ENCODE measurements at regions not wholly inside any gene's neighbourhood (a gene's known extent, or its start where the extent isn't known, plus 50 kb on each side); places are given as distances from the start of the nearest gene placed in this dataset.
"Not testable (repeated sequence)": the region's sequence is repeated elsewhere in the genome, so short reads cannot be mapped to it uniquely, and the experiment has no call there.

DNA sequence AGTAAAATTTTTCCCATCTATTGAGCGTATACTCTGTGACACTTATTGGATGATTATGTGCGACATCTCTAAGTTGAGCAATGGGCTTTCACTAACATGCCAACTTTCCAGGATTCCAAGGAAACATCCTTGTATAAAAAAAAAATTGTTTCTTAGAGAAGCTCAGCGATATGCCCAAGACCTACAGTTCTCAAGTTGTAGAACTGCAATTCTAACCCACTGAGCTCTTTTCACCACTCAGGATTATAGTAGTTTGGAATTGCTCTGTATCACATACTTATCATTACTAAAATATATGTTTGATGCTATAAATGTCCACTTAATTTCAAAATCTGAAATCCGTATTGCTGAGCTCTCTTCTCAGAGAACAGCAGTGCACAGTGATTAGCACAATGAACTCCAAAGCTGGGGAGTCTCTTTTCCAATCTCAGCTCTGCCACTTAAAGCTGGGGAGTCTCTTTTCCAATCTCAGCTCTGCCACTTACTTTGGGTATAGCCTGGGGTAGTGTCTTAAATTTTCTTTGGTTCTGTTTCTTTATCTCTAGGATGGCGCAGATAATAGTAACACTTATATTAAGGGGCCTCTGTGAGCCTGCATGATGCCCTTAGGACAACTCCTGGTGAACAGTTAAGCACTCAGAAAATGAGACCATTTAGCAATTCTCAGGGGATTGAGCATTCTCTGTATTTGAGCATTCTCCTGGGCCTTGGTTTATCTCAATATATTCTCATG is 1722.2 kb upstream of the AGA start:
- no peak for DNase-seq

DNA sequence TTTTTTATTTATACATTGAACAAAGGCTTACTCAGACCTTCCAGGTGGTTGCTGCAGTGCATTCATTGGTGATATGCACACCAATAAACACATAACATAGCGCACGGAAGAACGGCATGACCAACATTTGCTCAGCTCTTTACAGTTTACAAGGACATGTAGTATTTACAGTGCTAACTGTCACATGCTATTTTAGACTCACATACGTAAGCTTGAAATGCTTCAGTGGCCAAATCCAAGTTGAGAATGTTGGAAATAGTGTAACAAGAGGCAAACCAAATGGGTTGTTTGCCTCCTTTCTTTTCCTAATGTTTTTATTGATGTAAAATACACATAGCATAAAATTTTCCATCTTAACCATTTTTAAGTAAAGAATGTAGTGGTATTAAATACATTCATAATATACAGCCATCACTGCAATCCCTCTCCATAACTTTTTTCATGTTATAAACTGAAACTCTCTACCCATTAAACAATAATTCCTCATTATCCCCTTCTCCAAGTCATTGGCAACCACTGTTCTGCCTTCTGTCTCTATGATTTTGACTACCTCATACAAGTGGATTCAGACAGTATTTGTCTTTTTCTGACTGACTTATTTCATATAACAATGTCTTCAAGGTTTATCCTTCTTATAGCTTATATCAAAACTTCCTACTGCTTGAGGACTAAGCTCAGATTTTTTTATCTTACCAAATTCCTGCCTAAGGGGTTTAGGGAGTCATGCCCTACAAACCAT is 1722.9 kb upstream of the AGA start:
- no peak for DNase-seq

DNA sequence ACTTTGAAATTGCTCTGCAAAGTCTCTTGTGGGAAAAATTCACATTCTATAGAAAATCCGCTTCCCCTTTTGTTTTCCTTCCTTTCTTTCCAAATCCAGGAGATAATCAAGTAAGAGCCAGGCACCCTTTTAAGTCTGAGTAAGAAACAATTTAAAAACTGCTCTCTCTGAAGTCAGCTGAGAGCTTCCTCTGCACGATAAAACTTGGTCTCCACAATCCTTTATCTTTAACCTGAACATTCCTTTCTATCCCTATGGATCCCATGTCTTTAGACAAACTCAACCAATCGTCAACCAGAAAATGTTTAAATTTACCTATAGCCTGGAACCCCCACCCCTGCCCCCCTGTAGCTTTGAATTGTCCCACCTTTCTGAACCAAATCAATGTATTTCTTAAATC is 1723.6 kb upstream of the AGA start:
- no peak for DNase-seq

DNA sequence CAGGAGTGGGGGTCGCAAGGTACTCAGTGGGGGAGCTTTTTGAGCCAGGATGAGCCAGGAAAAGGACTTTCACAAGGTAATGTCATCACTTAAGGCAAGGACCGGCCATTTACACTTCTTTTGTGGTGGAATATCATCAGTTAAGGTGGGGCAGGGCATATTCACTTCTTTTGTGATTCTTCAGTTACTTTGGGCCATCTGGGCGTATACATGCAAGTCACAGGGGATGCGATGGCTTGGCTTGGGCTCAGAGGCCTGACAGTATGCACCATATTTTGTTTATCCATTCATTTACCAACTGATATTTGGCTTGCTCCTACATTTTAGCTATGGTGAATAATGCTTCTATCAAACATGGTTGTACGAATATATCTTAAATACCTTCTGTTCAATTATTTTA is 1728.1 kb upstream of the AGA start:
- not testable (repeated sequence) for DNase-seq

DNA sequence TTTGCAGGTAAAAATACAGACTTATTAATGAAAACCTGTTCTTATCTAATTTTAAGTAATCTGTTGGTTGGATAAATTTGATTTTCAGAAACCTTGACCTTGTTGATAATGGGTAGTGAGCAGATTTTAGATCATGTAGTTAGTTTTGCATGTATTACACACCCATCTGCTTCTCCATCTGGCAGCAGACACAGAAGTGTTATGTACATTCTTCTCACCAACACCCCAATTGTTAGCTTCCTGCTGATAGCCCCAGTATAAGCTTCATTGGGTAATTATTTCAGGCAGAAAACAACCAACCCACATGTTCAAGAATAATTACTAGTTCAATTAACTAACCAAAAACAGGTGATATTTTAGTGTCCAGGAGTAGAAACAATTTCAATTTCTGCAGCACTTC is 1740.5 kb upstream of the AGA start:
- DNase-seq = no peak

DNA sequence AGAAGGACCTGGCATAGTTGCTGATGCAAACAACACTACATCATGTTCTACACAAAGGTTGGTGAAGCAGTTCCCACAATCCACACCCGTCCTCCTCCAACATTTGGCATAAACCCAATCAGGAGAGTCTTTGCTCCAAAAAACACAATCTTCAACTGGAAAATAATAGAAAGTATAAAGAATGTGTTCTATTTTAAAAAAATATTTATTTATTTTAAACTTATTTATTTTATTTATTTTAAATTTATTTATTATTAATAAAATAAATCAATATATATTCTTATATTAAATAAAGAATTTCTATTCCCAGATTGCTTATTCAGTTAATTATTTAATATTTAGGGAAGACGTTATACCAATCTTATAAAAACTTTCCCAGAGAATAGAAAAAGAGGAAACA is 1753.7 kb upstream of the AGA start:
- DNase-seq = no peak

DNA sequence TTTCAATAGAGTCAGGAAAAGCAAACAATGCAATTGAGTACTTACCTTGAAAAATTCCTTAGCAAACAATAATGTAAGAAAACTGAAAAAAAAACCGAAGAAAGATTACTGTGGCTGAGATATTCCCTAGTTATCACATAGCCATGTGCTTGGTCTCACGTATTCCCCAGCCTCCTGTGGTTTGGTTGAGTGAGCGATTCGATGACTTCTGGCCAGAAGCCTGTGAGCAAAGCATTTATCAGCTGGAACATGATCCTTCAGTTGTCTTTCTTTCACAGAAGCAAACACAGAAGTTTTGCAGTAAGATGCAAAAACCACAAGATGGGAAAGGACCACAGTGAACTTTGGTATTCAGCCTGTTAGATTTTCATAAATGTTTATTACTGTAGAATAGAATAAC is 1754.3 kb upstream of the AGA start:
- no peak for DNase-seq

DNA sequence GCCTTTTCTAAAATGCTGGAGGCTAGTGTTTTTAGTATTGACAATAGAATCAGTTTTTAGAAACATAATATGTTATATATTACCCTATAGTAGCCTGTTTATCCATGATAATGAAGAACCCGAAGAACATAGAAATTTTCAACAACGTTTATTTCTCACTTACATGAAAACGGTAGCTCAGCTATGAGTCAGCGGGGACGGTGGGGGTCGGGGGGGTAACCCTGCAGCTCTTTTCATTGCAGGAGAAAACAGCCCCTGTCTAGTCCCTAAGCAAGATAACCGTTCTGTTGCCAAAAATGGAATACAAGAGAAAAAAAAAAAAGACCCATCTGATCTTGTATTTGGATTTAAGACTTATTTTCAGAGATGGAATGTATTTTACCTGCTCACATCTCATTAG is 1758.4 kb upstream of the AGA start:
- no peak for DNase-seq

DNA sequence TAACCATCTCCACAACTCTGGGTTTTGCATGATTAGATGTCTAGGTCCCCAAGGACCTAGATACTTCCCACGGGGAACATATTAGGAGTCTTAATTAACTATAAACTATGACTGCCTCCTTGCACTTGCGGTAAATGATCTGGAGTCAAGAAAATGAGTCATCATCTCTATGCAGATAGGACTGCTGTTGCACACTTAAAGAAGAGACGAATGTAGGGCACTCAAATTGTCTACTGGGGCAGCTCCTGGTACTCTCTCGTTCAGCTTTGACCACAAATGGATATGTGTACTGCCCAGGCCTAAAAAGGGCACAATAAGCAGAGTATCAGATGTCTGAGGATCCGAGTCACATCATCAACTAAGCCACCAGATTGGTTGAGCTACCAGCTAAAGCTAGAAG is 1783.4 kb upstream of the AGA start:
- DNase-seq = no peak

DNA sequence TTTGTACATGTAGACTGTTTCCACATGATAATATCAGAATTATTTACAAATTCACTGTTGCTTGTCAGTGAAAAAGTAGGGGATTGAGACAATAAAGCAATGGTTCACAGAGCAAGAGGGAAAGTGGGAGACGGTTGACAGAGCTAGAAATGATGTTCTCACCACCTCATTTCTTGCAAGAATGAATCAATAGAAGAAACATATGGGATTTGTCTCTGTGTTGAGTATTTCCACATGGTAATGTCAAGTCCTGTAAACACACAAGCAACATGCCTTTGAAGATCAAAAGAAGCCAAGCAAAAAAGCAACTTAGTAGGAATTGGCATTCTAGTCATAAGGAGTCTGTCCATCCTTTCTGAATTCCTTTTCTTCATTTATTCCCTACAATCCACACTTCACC is 1806.6 kb upstream of the AGA start:
- no peak for DNase-seq

DNA sequence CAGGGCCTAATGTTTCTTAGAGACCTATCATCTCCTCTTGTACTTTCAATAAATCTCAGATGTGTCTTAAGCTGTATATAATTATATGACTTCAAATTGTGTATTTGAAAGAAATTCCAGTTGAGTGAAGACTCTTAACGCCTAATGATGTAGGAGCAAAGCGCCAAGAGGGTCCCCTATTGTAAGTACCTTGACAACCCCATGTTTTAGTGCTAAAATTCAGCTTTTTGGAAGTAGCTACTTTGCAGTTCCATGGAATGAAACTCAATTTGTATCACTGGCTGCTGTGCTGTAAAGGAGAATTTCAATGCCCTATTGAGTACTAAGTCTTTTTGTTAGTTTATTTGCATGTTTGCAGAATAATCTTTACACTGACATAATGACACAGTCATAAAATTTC is 1826.6 kb upstream of the AGA start:
- no peak for DNase-seq

DNA sequence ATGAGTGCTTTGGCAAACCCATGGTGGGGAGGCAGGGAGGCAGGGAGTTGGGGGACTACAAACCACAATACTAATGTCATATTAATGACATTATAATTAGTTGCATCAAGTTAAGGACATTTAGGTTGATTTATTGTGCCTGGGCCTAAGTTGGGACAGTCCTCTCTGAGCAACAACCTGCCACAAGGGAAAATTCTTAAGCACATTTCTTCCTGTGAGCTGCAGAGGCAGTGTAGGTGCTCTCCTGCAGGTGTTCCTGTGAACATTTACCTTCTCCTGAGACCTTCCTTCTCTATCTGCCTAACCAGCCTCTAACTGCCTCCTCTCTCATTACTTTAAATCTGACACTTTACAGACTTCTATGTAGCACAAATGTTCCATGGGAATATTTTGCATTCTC is 1830.0 kb upstream of the AGA start:
- DNase-seq = no peak

DNA sequence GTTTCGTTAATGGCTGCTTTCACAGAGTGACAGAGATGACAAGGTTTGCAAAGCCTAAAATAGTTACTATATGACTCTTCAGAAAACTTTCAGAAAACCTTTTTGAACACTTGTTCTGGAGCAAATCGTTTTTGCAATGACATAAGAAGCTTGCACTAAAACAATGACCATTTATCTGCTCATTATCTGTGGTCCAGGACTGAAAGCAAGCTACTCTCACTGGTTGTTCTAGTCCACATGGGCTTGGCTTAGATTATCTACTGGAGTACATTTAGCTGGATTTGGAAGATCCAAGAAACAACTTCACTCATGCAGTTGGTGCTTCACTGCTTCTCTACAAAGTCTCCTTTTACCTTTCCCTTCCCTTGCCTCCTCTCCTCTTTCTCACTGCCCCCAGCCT is 1836.4 kb upstream of the AGA start:
- DNase-seq = no peak

DNA sequence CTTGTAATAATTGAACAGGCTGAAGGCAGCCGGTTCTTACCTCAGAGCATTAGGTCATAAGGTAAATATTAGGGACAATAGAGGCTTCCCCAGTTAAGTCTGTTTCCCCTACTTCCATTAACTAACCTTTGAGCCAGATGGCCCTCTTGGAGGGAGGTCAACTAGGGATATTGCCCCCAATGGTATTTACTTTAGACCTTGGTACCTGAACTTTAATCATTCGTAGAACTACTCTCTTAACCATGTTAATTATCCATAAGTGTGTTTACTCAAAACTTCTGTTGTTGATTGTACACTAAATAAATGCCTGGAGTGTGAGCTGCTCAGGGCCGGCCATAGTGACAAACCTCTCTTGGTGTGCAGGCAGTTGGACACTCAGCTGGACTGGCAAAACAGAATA is 1843.5 kb upstream of the AGA start:
- DNase-seq = no peak

DNA sequence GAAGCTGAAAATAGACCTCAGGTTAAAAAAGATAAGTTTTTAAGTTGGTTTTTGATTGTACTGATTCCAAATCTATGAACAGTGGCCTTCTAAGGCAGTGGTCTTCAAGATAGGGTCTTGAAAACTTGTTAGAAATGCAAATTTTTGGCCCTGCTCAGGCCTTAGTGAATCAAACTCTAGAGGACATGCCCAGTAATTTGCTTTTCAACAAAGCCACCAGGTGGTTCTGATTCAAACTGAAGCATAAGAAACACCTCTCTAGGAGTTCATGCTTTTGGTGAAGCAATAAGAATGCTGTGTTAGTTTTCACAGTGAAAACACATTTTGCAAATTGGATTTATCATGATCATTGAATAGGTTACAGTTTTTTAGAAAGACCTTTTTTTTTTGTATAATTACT is 1849.4 kb upstream of the AGA start:
- no peak for DNase-seq

DNA sequence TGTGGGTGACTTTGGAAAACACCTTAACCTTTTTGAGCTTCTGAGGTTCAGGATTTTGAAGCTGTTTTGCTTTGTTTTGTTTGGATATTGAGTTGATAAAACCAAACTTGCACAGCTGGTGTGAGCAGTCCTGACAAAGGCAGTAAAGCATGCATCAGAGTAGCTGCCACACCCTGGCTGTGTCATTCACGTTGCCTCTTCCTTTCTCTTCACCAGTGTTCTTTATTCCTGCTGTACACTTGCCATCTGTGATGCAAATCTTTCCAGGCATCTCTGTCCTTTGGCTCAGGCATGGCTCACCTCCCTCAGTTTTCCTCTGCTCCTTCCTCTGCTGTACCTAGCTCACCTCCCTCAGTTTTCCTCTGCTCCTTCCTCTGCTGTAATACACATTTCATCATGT is 1850.2 kb upstream of the AGA start:
- DNase-seq = no peak

DNA sequence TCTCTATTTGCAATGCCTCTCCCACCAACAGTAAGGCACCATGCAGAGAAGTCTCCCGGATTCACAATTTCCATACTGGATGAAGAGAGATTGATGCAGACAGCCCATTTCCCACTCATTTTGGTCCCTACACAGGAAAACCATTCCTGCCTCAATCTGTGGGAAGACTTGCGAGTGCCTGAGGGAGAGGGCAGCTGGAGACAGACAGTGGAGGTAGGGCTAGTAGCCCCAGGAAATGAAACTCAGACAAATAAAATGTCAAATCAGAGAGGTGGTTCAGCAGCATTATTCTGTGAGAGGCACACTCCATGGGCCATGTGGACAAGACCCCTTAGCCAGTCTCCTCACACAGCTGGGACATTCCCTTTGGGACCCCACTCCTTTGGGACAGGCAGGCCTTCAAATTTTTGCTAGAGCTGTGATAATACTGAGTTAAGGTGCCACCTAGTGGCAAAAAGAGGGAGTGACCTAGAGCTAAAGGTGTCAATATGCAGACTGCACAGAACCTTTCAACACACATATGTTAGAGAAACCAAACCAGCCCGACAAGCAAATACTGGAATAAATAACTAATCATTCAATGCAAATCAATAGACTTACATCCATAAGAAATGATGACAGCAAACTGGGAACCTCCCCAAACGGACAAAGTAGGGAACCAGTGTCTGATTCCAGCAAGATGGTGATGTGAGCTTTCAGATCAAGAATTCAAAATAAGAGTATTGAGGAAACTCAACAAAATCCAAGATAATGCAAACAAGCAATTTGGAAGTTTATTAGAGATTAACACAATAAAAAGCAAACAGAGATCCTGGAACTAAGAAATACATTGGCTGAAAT is 1865.3 kb upstream of the AGA start:
- no peak for DNase-seq

DNA sequence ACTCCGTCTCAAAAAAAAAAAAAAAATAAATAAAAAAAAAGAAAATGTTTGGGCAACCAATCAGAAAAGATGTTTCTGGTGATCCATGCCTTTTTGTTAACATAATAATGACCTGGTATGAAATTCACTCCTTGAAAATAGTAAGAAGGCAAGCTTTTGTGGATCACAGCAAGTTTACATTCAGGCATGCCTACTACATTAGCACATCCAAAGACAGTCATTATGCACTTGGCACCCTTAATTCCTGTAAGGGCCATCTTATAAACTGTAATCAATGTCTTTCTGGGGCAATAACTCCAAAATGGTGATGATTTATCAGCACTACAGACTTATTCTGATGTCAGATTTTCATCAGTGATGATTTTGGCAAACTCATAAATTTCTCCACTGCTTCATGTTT is 1871.6 kb upstream of the AGA start:
- no peak for DNase-seq

DNA sequence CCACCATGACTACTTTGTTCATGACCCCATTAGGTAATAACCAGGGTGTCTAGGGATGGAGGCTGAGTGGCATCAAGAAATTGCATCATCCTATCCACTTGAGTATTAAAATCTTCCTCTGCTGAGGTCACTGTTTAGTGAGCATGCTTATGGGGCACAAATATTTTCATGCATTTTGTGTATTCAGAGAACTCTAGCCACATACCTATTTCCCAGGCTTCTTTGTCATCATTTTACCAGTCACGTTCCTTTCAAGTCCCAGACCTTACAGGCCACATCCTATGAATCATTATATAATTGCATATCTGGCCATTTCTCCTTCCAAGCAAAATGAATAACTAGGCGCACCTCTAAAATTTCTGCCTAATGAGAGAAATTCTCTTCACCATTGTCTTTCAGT is 1882.9 kb upstream of the AGA start:
- no peak for DNase-seq

DNA sequence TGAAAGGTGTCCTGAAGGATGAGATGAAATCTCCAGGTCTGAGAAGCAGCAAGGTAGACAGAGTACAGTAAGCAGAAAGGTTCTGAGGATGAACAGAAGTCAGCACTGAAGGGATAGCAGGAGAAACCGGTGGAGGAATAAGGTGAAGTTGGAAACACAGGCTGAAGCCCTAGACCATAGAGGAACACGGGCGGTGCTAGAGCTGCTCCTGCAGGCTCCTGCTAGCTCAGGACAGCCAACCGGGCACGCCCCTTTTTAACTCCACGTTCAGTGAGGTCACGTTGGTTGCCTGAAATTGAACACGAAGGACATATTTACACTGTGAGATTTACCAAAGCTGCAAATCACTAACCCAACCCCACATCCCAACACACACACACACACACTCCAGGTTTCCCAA is 1886.4 kb upstream of the AGA start:
- no peak for DNase-seq

DNA sequence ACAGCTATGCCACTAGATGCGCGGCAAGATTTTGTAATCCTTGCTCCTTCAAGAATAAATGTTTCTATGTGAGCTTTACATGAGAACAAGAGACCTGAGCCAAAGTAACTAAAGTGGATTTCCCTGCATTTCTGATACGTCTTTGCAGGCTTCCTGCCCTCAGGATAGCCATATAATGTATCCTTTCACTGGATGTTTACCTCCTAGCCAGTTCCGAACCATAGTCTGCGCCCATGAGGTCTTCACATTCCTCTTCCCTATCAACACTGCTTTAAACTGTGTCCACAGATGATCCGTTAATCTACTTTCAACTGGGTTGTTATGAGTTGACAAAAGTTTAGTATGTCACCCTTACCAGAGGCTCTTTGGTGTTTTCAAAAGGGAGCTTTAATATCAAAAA is 1889.1 kb upstream of the AGA start:
- DNase-seq = no peak

DNA sequence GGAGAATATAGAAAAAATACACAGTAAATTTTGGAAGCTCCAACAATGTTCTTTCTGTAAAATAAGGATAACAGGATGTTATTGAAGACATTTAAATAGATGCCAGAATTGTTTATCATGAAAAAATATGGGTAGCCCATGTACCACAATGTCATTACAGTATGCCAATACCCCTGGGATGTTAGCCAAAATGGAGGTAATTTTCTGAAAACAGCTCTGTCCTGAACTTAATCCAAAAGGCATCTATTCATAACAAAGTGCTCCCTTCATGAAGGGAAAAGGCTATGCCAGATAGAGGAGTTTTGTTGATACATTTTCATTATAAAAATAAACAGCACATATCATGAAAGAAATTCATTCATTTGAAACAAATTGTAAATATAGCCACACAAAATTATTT is 1902.6 kb upstream of the AGA start:
- no peak for DNase-seq

DNA sequence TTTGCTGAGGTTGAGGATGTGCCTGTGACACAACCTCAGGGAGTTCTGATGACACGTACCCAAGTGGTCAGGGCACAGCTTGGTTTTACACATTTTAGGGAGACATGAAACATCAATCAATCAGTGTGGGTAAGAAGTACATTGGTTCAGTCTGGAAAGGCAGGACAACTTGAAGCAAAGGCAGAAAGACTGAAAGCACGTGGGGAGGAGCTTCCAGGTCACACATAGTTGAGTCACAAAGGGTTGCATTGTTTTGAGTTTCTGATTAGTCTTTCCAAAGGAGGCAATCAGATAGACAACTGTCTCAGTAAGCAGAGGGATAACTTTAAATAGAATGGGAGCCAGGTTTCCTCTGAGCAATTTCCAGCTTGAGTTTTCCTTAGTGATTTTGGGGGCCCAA is 1910.0 kb upstream of the AGA start:
- DNase-seq = no peak

DNA sequence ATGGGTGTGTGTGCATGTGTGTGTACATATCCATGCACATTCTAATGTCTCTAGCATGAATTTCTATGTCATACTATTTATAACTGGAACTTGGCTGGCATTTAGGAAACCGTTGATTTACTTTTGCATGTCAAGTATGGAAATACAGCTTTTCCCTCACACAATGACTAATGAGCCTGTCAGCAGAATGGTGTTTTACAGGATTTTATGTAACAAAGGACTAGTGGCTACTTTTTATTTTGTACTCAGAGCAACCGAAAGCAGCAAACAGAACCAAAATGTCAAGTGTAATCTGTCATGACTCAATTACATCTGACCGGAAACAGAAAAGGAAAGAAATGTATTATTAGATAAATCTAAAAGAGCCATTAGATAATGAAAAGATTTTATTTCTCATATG is 1911.5 kb upstream of the AGA start:
- DNase-seq = no peak

Data from right forelimb (tissue), 1 donor.